HEK293 (cell line): ENCODE measurements at regions not wholly inside any gene's neighbourhood (a gene's known extent, or its start where the extent isn't known, plus 50 kb on each side); places are given as distances from the start of the nearest gene placed in this dataset.

Experiments used
- CTCF ChIA-PET: fragments of 350-600 bp; formaldehyde crosslinking; extraction: SDS; loops from one replicate; lab custom pipeline; 2021; ENCODE audit warnings: antibody characterized with exemption; lab: Yijun Ruan, JAX
- POLR2A ChIA-PET: fragments of 300-600 bp; formaldehyde crosslinking; extraction: SDS; loops from one replicate; lab custom pipeline; 2020; ENCODE audit warnings: antibody characterized with exemption, inconsistent platforms; lab: Yijun Ruan, JAX
- H3K27ac ChIP-seq: fragments of 200-500 bp; sonication (Bioruptor generic); 2 replicates; pipeline ENCODE4 v1.5.1; 2014; ENCODE audit warnings: low read depth, low read length, control low read depth, inconsistent platforms; ENCODE audit errors: extremely low read depth
- H3K36me3 ChIP-seq, 2 experiments: fragments of 200-500 bp in 1 of 2; sonication (Bioruptor generic) in 1 of 2; 1 replicate in 1 of 2; 2 replicates in 1 of 2; pipeline ENCODE4 v1.5.1; 2014 to 2017; ENCODE audit warnings: inconsistent platforms in 2 of 2, low read length in 2 of 2; ENCODE audit not compliant: control insufficient read depth in 2 of 2, insufficient read depth in 1 of 2
- H3K4me1 ChIP-seq: fragments of 200-500 bp; sonication (Bioruptor generic); 2 replicates; pipeline ENCODE4 v1.5.1; 2014; ENCODE audit warnings: mild to moderate bottlenecking, low read length, inconsistent platforms; ENCODE audit not compliant: control insufficient read depth, insufficient read depth
- H3K4me3 ChIP-seq: 2 replicates; pipeline ENCODE4 v1.5.1; 2011; ENCODE audit warnings: low read depth, mild to moderate bottlenecking, control low read depth, low read length, moderate library complexity
- H3K9me3 ChIP-seq: fragments of 200-500 bp; sonication (Bioruptor generic); 2 replicates; pipeline ENCODE4 v1.5.1; 2014; ENCODE audit warnings: low read depth, low read length, inconsistent platforms; ENCODE audit not compliant: control insufficient read depth, insufficient read depth
- KLF10 ChIP-seq: fragments of 450-650 bp; IDR thresholded peaks from 2 replicates; pipeline ENCODE4 v1.5.1; 2018; ENCODE audit warnings: missing biosample characterization, mild to moderate bottlenecking, missing genetic modification characterization
- SETDB1 ChIP-seq: IDR thresholded peaks from one replicate; pipeline ENCODE4 v1.6.1; 2017; ENCODE audit warnings: mild to moderate bottlenecking, low read length, moderate library complexity, mixed read lengths; ENCODE audit not compliant: insufficient read length
- TCF7L2 ChIP-seq: IDR thresholded peaks from 2 replicates; pipeline ENCODE4 v1.6.1; 2011; ENCODE audit warnings: low read depth, mild to moderate bottlenecking, inconsistent platforms, low read length, moderate library complexity, borderline replicate concordance
- TSHZ1 ChIP-seq: fragments of 450-650 bp; formaldehyde crosslinking; IDR thresholded peaks from 2 replicates; pipeline ENCODE4 v1.5.1; 2016; ENCODE audit warnings: missing biosample characterization, missing genetic modification characterization, borderline replicate concordance
- ZBTB1 ChIP-seq: fragments of 450-650 bp; formaldehyde crosslinking; IDR thresholded peaks from 2 replicates; pipeline ENCODE4 v1.5.1; 2016; ENCODE audit warnings: missing biosample characterization, missing genetic modification characterization
- ZBTB21 ChIP-seq: fragments of 450-650 bp; formaldehyde crosslinking; IDR thresholded peaks from 2 replicates; pipeline ENCODE4 v1.5.1; 2017; ENCODE audit warnings: missing biosample characterization, missing genetic modification characterization
- ZBTB49 ChIP-seq: fragments of 450-650 bp; formaldehyde crosslinking; IDR thresholded peaks from 2 replicates; pipeline ENCODE4 v1.5.1; 2016; ENCODE audit warnings: missing biosample characterization, missing genetic modification characterization, low read depth
- ZFHX2 ChIP-seq: fragments of 450-650 bp; formaldehyde crosslinking; conservative IDR thresholded peaks from 2 replicates; pipeline ENCODE4 v1.5.1; 2016; ENCODE audit warnings: missing biosample characterization, missing genetic modification characterization
- ZFP41 ChIP-seq: fragments of 450-650 bp; formaldehyde crosslinking; IDR thresholded peaks from 2 replicates; pipeline ENCODE4 v1.5.1; 2016; ENCODE audit warnings: missing biosample characterization, missing genetic modification characterization, borderline replicate concordance
- ZNF248 ChIP-seq: fragments of 450-650 bp; formaldehyde crosslinking; IDR thresholded peaks from 2 replicates; pipeline ENCODE4 v1.5.1; 2017; ENCODE audit warnings: missing biosample characterization, missing genetic modification characterization
- ZNF366 ChIP-seq: fragments of 450-650 bp; formaldehyde crosslinking; conservative IDR thresholded peaks from 2 replicates; pipeline ENCODE4 v1.5.1; 2016; ENCODE audit warnings: missing biosample characterization, missing genetic modification characterization
- ZNF48 ChIP-seq: fragments of 450-650 bp; formaldehyde crosslinking; IDR thresholded peaks from 2 replicates; pipeline ENCODE4 v1.5.1; 2016; ENCODE audit warnings: missing biosample characterization, missing genetic modification characterization
- ZNF544 ChIP-seq: fragments of 450-650 bp; formaldehyde crosslinking; IDR thresholded peaks from 2 replicates; pipeline ENCODE4 v1.5.0; 2017; ENCODE audit warnings: missing biosample characterization, missing genetic modification characterization
- ZNF548 ChIP-seq: fragments of 450-650 bp; formaldehyde crosslinking; IDR thresholded peaks from 2 replicates; pipeline ENCODE4 v1.5.1; 2016; ENCODE audit warnings: missing biosample characterization, missing genetic modification characterization
- ZNF580 ChIP-seq: fragments of 450-650 bp; formaldehyde crosslinking; IDR thresholded peaks from 2 replicates; pipeline ENCODE4 v1.5.1; 2016; ENCODE audit warnings: missing biosample characterization, missing genetic modification characterization
- ZNF585B ChIP-seq: fragments of 450-650 bp; formaldehyde crosslinking; IDR thresholded peaks from 2 replicates; pipeline ENCODE4 v1.5.1; 2016; ENCODE audit warnings: missing biosample characterization, missing genetic modification characterization
- ZNF626 ChIP-seq: fragments of 450-650 bp; sonication (Bioruptor Pico); formaldehyde crosslinking; IDR thresholded peaks from 2 replicates; pipeline ENCODE4 v1.5.1; 2018; ENCODE audit warnings: missing biosample characterization, missing genetic modification characterization, inconsistent platforms
- ZNF776 ChIP-seq: fragments of 450-650 bp; formaldehyde crosslinking; IDR thresholded peaks from 2 replicates; pipeline ENCODE4 v1.5.0; 2017; ENCODE audit warnings: missing biosample characterization, missing genetic modification characterization, borderline replicate concordance
- ZSCAN16 ChIP-seq: fragments of 450-650 bp; formaldehyde crosslinking; IDR thresholded peaks from 2 replicates; pipeline ENCODE4 v1.5.1; 2016; ENCODE audit warnings: missing biosample characterization, missing genetic modification characterization
- TF ChIP-seq, protein P1 (sequence below): fragments of 450-650 bp; formaldehyde crosslinking; IDR thresholded peaks from 2 replicates; pipeline ENCODE4 v1.5.1; 2016; ENCODE audit warnings: missing biosample characterization, missing genetic modification characterization
- TF ChIP-seq, protein P2 (sequence below): fragments of 450-650 bp; IDR thresholded peaks from 2 replicates; pipeline ENCODE4 v1.5.1; 2018; ENCODE audit warnings: missing biosample characterization, mild to moderate bottlenecking, missing genetic modification characterization

- TF ChIP-seq, protein P1, sequence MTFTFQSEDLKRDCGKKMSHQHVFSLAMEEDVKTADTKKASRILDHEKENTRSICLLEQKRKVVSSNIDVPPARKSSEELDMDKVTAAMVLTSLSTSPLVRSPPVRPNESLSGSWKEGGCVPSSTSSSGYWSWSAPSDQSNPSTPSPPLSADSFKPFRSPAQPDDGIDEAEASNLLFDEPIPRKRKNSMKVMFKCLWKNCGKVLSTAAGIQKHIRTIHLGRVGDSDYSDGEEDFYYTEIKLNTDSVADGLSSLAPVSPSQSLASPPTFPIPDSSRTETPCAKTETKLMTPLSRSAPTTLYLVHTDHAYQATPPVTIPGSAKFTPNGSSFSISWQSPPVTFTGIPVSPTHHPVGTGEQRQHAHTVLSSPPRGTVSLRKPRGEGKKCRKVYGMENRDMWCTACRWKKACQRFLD (tag by site-specific recombination): no peak
- TF ChIP-seq ZNF580 (tag by site-specific recombination) (no peak), ZFP41 (tag by site-specific recombination) (no peak), KLF10 (tag by site-specific recombination) (no peak), ZNF544 (tag by site-specific recombination) (no peak), ZSCAN16 (tag by site-specific recombination) (no peak), ZNF548 (tag by site-specific recombination) (no peak), ZNF248 (tag by site-specific recombination) (no peak), ZNF776 (no peak), ZFHX2 (tag by site-specific recombination) (no peak), ZBTB49 (tag by site-specific recombination) (no peak), ZNF585B (no peak), TSHZ1 (tag by site-specific recombination) (no peak), ZBTB1 (tag by site-specific recombination) (no peak), ZNF48 (no peak), ZNF626 (tag by site-specific recombination) (no peak), SETDB1 (no peak), TCF7L2 (no peak), ZBTB21 (tag by site-specific recombination) (no peak)
- Histone ChIP-seq H3K9me3 (no peaks in the 10 kb centered on the region), H3K4me1 (no peaks in the 10 kb centered on the region), H3K4me3 (no peak overlapping the region), H3K27ac (no peak overlapping the region), H3K36me3 (no peaks in the 10 kb centered on the region)
- CTCF ChIA-PET: no interaction called here
- POLR2A ChIA-PET: no interaction called here
Observed at GRCh38 chr16:50994995-50995394, 156.1 kb downstream of the SALL1 start.

DNA sequence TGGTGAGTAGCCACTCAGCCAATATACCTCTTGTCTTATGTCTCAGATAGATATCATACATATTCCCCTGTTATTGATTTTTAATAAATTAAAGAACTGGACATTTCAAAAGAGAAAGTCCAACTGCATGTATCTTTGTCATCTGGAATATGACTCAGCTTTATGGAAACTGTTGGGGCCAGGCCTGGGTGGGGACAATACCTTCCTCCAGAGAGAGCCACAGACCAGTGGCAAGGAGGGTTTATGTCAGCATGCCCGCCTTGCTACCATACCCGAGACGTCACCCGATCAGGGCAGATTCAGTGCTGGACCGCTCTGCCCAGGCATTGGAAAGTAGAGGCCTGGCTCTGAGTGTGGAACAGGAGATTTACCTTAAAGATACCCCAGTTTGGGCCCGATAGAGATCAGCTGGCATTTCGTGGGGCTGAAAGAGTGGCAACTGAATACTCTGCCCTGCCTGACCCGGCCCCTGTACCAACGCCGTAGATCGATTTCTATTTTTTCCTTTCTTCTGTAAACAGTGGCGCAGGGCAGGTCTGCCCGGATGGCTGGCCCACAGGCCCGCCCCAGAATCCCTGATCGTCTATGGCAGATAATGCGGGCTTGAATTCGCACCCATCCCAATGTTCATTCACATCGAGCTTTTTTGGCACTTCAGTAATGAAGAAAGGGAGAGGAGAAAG lies 158.6 kb downstream of the SALL1 start:
- TF ChIP-seq, protein P2, sequence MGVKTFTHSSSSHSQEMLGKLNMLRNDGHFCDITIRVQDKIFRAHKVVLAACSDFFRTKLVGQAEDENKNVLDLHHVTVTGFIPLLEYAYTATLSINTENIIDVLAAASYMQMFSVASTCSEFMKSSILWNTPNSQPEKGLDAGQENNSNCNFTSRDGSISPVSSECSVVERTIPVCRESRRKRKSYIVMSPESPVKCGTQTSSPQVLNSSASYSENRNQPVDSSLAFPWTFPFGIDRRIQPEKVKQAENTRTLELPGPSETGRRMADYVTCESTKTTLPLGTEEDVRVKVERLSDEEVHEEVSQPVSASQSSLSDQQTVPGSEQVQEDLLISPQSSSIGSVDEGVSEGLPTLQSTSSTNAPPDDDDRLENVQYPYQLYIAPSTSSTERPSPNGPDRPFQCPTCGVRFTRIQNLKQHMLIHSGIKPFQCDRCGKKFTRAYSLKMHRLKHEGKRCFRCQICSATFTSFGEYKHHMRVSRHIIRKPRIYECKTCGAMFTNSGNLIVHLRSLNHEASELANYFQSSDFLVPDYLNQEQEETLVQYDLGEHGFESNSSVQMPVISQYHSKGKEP: no peak
- no peak for TF ChIP-seq ZNF366
- Histone ChIP-seq H3K36me3 (no peaks in the 10 kb centered on the region), H3K27ac (no peak overlapping the region), H3K9me3 (no peaks in the 10 kb centered on the region), H3K4me3 (no peak overlapping the region), H3K4me1 (no peaks in the 10 kb centered on the region)
- ChIA-PET POLR2A (no interaction called here), CTCF (no interaction called here)
